ENCODE measurements at regions not wholly inside any gene's neighbourhood (a gene's known extent, or its start where the extent isn't known, plus 50 kb on each side); places are given as distances from the start of the nearest gene placed in this dataset.

- no peak for TF ChIP-seq CTCF (IDR thresholded peaks at IDR 0.05; ENCODE audit: insufficient read depth, missing control alignments)
These were observed 123.0 kb upstream of the LAMA2 start for GRCh38 chr6:128759901-128760300.

GRCh38 chr6:128759447-128759846, 123.5 kb upstream of the LAMA2 start:
- no peak for DNase-seq (ENCODE audit: insufficient read length, low spot score)
- no peak for FAIRE-seq
- no peak for TF ChIP-seq CTCF (IDR thresholded peaks at IDR 0.05; ENCODE audit: insufficient read depth, missing control alignments)

More at GRCh38 chr6:128759901-128760300, 123.0 kb upstream of the LAMA2 start:
- FAIRE-seq (no peak), DNase-seq (ENCODE audit: insufficient read length, low spot score) (no peak)

- no peak for TF ChIP-seq CTCF (IDR thresholded peaks at IDR 0.05; ENCODE audit: insufficient read depth, missing control alignments)
- FAIRE-seq (no peak), DNase-seq (ENCODE audit: insufficient read length, low spot score) (no peak)
These were observed 125.0 kb upstream of the LAMA2 start for GRCh38 chr6:128757961-128758360.

- TF ChIP-seq CTCF (IDR thresholded peaks at IDR 0.05; ENCODE audit: insufficient read depth, missing control alignments), result no peak
- DNase-seq (ENCODE audit: insufficient read length, low spot score), result no peak
- FAIRE-seq, result no peak
These were observed 128.2 kb upstream of the LAMA2 start for GRCh38 chr6:128754658-128755256.

- no peak for DNase-seq (ENCODE audit: insufficient read length, low spot score)
These were observed 138.8 kb upstream of the LAMA2 start for GRCh38 chr6:128743974-128744765.

GRCh38 chr6:128742900-128743299, 140.0 kb upstream of the LAMA2 start:
- FAIRE-seq (no peak), DNase-seq (ENCODE audit: insufficient read length, low spot score) (no peak)
- TF ChIP-seq CTCF (IDR thresholded peaks at IDR 0.05; ENCODE audit: insufficient read depth, missing control alignments), result no peak

More at GRCh38 chr6:128743974-128744765, 138.8 kb upstream of the LAMA2 start:
- FAIRE-seq, result no peak
- no peak for TF ChIP-seq CTCF (IDR thresholded peaks at IDR 0.05; ENCODE audit: insufficient read depth, missing control alignments)

GRCh38 chr6:128740951-128741350, 142.0 kb upstream of the LAMA2 start:
- TF ChIP-seq CTCF (IDR thresholded peaks at IDR 0.05; ENCODE audit: insufficient read depth, missing control alignments), result no peak
- DNase-seq (ENCODE audit: insufficient read length, low spot score) (no peak), FAIRE-seq (no peak)
